Lower lobe of right lung (tissue), 2 donors: ENCODE measurements at regions not wholly inside any gene's neighbourhood (a gene's known extent, or its start where the extent isn't known, plus 50 kb on each side); places are given as distances from the start of the nearest gene placed in this dataset.

ENCODE experiments used
- ATAC-seq, 2 donors: fragments of 200-7000 bp; cut with Tn5 transposase; one replicate each; pipeline ENCODE4 v1.9.1; 2020 to 2022; ENCODE audit warnings: mild to moderate bottlenecking in 2 of 2, moderate library complexity in 2 of 2
- DNase-seq: peaks from one replicate; pipeline ENCODE4 v3.0.0-alpha.2; 2020
- H3K27ac ChIP-seq: fragments of 200-600 bp; one replicate; pipeline ENCODE4 v1.8.0; 2022
- H3K27me3 ChIP-seq: fragments of 200-600 bp; one replicate; pipeline ENCODE4 v1.8.0; 2022; ENCODE audit warnings: low read depth
- H3K36me3 ChIP-seq: fragments of 200-600 bp; one replicate; pipeline ENCODE4 v1.8.0; 2022; ENCODE audit warnings: mild to moderate bottlenecking
- H3K4me1 ChIP-seq: fragments of 200-600 bp; one replicate; pipeline ENCODE4 v1.8.0; 2022
- H3K4me3 ChIP-seq: fragments of 200-600 bp; one replicate; pipeline ENCODE4 v1.8.0; 2022; ENCODE audit warnings: mild to moderate bottlenecking
- H3K9me3 ChIP-seq: fragments of 200-600 bp; one replicate; pipeline ENCODE4 v1.8.0; 2022
- intact Hi-C: fragments of 100-400 bp; cut with DNase I; formaldehyde crosslinking; loops from one replicate; pipeline ENCODE4 v1.11.0; 2022
- TF ChIP-seq, protein P1 (sequence below): fragments of 200-600 bp; IDR thresholded peaks from one replicate; pipeline ENCODE4 v1.8.0; 2022; ENCODE audit warnings: antibody characterized with exemption, mild to moderate bottlenecking
- donor health status: DM: no; HTN: yes; CAD: no; lungs with severe emphysema.

- Histone ChIP-seq H3K9me3 (no peaks in the 10 kb centered on the region), H3K27ac (no peak overlapping the region), H3K36me3 (no peaks in the 10 kb centered on the region), H3K4me3 (no peak overlapping the region), H3K27me3 (no peaks in the 10 kb centered on the region), H3K4me1 (no peaks in the 10 kb centered on the region)
- intact Hi-C loops = no loop called here
- ATAC-seq (no peak), DNase-seq (no peak)
- TF ChIP-seq, protein P1, sequence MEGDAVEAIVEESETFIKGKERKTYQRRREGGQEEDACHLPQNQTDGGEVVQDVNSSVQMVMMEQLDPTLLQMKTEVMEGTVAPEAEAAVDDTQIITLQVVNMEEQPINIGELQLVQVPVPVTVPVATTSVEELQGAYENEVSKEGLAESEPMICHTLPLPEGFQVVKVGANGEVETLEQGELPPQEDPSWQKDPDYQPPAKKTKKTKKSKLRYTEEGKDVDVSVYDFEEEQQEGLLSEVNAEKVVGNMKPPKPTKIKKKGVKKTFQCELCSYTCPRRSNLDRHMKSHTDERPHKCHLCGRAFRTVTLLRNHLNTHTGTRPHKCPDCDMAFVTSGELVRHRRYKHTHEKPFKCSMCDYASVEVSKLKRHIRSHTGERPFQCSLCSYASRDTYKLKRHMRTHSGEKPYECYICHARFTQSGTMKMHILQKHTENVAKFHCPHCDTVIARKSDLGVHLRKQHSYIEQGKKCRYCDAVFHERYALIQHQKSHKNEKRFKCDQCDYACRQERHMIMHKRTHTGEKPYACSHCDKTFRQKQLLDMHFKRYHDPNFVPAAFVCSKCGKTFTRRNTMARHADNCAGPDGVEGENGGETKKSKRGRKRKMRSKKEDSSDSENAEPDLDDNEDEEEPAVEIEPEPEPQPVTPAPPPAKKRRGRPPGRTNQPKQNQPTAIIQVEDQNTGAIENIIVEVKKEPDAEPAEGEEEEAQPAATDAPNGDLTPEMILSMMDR = no peak
Observed at GRCh38 chr13:55361141-55361540, 1779.6 kb upstream of the PRR20A start.

GRCh38 chr13:55366676-55367075 is 1774.0 kb upstream of the PRR20A start:
- H3K4me3 ChIP-seq = no peak overlapping the region
- TF ChIP-seq, protein P1 = no peak
- no peaks in the 10 kb centered on the region for H3K9me3 ChIP-seq
- DNase-seq (no peak), ATAC-seq (no peak)
- no peaks in the 10 kb centered on the region for H3K27me3 ChIP-seq
- H3K27ac ChIP-seq = no peak overlapping the region
- intact Hi-C loops = no loop called here
- H3K4me1 ChIP-seq = no peaks in the 10 kb centered on the region
- H3K36me3 ChIP-seq = no peaks in the 10 kb centered on the region

GRCh38 chr13:55394470-55394869 is 1746.2 kb upstream of the PRR20A start:
- no peak overlapping the region for H3K4me3 ChIP-seq
- no peak for DNase-seq
- H3K27me3 ChIP-seq = no peaks in the 10 kb centered on the region

GRCh38 chr13:55402870-55403269 is 1737.8 kb upstream of the PRR20A start:
- Histone ChIP-seq H3K36me3 (no peaks in the 10 kb centered on the region), H3K4me1 (no peaks in the 10 kb centered on the region), H3K4me3 (no peak overlapping the region), H3K9me3 (no peaks in the 10 kb centered on the region), H3K27me3 (no peaks in the 10 kb centered on the region), H3K27ac (no peak overlapping the region)
- DNase-seq = no peak
- ATAC-seq = no peak
- TF ChIP-seq, protein P1 = no peak
- intact Hi-C loops = no loop called here

More at GRCh38 chr13:55394470-55394869, 1746.2 kb upstream of the PRR20A start:
- Histone ChIP-seq H3K9me3 (peaks cover 3% of the 10 kb centered on the region), H3K36me3 (no peaks in the 10 kb centered on the region), H3K4me1 (no peaks in the 10 kb centered on the region), H3K27ac (no peak overlapping the region)
- intact Hi-C loops = no loop called here
- no peak for ATAC-seq
- TF ChIP-seq, protein P1 = no peak

DNA sequence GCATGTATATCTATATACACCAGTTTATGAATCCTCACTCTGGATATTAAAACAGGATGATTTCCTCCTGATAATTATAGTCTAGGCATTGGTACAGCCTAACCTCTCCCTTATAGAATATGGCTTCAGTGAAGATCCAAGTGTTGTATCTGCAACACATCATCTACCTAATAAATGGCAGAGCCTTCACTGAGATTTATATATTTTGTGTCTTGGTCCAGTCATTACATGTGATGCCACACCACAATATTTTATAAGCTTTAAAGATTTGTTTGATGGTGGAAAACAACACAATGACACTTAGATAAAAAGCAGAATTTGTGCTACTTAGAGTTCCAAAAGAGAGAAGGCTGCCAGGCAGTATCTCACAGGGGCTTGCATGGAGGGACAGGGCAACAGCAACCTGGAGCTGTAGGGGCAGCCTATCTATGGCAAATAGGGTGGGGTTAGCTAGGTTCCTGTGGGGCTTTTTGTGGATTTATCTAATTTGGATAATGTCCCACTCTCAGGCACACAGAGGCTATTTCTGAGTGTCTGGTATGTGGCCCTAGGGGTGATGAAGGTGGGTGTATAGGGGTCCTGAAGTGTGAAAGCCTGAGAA is 1736.7 kb upstream of the PRR20A start:
- DNase-seq = no peak
- ATAC-seq = no peak
- Histone ChIP-seq H3K4me3 (no peak overlapping the region), H3K27ac (no peak overlapping the region), H3K9me3 (no peaks in the 10 kb centered on the region), H3K27me3 (no peaks in the 10 kb centered on the region), H3K36me3 (no peaks in the 10 kb centered on the region), H3K4me1 (no peaks in the 10 kb centered on the region)
- intact Hi-C loops = no loop called here
- TF ChIP-seq, protein P1 = no peak
